ENCODE measurements at regions not wholly inside any gene's neighbourhood (a gene's known extent, or its start where the extent isn't known, plus 50 kb on each side); places are given as distances from the start of the nearest gene placed in this dataset.
"Not testable (repeated sequence)": the region's sequence is repeated elsewhere in the genome, so short reads cannot be mapped to it uniquely, and the experiment has no call there.

DNA sequence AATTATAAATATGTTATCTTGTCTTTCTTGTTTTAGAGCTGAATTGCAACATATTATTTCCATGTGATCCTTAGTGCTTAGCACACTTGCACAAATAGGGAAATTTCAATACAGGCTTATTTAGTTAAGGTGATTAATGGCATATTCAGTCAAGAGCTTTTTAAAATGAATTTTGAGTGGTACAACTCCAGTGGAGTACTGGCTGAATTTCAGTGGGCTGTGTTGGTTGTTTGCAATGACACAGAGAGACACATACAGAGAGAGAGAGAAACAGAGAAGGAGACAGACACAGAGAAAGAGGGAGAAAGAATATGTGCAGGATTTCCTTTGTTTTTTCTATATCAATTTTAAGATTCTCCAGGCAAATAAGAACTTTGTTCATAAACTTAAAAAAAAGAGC, 766.9 kb downstream of the DNAJB9 start:
- DNase-seq, result no peak

DNA sequence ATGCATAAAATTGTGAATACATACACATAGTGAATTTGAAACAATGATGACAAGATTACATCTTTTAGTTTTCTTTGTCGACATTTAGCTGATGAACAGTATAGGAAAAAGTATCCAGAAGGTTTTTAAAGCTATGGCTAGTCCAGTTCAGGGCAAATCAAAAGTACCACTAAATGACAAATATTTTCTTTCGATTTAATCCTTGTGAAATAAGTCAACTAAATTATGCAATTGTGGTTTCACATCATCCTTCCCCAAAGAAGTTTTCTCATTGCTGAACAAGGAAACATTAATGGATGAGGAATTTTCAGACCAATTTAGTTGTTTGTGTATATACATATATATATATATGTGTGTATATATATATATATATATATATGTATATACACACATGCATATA, 774.0 kb downstream of the DNAJB9 start:
- DNase-seq, result no peak

DNA sequence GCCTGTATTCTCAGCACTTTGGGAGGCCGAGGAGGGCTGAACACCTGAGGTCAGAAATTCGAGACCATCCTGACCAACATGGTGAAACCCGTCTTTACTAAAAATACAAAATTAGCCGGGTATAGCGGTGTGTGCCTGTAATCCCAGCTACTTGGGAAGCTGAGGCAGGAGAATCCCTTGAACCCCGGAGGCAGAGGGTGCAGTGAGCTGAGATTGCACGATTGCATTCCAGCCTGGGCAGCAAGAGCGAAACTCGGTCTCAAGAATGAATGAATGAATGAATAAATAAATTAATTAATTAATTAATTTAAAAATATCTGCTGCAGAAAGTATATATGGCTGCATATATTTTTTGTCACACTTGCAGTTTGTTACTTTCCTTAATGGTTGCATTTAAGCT, 781.8 kb downstream of the DNAJB9 start:
- no peak for DNase-seq

DNA sequence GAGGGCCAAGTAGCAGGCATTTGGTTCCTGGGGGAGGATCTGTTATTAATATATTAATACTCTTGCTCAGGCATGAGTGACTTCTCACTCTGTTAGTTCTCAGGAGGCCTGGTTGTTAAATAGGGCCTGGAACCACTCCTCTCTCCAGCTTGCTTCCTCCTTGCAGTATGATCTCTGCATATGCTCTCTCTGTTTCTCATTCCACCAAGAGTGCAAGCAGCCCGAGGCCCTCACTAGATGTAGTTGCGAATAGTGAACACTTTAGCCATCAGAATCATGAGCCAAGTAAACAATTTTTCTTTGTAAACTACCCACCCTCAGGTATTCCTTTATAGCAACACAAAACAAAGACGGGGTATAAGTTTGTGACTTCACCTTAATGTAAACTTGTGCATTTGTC, 784.3 kb downstream of the DNAJB9 start:
- DNase-seq, result no peak

DNA sequence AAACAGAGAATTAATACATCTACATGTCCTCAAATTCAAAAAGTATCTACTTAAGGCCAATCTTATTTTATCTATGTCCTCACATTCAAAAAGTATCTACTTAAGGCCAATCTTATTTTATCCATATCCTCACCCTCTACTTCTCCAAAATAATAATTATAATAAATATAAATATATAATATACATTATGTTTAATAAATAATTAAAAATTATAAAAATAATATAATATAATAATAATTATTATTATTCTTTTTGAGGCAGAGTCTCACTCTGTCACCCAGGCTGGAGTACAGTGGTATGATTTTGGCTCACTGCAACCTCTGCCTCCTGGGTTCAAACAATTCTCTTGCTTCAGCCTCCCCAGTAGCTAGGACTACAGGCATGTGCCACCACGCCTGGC, 784.9 kb downstream of the DNAJB9 start:
- DNase-seq, result no peak

DNA sequence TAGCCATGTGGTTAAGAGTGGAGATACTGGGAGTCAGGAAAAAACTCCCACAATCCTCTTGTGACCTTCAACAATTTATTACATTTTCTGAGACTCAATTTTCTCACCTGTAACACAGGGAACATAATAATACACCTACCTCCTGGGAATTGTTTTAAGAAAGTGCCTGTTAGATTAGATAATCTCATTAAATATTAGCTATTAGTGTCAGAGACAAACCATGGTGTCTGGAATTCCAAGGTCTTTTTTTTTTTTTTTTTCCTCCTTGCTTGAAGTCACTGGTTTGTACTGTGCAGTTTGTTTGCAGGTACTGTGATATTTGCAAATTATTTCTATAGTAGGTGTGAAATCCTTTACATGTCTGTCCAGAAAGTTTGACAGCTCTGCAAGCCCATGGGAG, 806.1 kb downstream of the DNAJB9 start:
- DNase-seq, result no peak

DNA sequence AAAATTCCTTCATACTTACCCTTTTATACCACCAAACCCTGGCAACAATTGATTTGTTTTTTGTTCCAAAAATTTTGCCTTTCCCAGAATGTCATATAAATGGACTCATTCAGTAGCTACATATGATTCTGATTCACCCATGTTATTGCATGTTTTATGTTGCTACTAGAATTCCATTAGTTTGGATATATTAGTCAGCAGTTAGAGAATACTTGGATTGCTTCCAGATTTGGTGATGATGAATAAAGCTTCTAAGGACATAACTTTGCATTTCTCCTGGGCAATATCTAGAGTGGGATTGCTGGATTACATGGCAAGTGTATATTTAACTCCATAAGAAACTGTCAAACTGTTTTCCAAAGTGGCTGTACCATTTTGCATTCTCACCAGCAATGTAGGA, 806.9 kb downstream of the DNAJB9 start:
- DNase-seq, result no peak

DNA sequence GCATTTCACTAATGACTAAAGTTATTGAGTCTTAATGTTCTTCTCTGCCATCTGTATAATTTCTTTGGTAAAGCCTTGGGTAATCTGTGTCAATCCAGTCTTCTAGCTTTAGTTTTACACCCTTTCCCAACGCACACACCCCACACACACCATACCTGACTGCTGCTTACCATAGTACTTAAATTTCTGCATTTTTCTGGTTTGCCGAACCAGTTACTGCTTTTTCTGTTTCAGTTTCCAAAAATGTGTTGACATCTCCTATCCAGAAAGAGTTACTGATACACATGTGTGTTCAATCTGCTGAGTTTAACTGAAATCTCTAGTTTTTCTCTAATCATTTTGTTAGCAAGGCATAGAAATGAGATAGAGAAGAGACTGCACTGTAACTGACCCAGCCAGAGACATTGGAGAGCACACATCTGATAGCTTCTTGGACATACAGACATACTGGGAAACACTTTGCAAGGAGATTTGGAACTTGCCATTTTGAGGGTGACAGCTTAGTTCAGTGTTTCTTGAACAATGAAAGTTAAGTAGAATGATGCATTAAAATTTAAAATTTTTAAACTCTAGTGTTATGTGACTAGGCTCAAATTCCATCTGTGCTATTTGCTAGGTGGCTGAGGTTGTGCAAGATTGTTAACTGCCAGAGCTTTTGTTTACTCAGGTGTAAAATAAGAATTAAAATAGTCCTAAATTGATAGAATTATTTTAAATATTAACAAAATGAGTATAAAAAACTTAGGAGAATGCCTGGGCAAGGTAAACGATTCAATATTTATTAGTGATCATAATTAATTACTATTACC, 807.6 kb downstream of the DNAJB9 start:
- DNase-seq, result no peak

DNA sequence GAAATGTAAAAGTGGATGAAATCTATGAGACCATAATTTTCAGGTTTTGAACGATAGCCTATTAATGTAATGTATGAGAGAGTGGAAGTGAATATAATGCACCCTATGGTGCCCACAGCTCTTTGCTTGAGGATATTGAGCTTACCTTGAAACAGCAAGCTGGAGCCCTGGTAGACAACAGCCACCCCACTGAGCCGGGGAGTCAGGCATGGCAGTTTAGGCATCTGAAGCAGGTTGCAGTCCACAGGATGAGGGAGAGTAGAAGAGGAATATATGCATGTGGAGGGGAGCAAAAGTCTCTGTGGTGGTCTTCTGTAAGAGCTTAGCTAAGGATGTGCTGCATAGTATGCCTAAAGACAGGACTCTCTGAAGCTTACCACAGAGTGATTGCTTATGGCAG, 817.3 kb downstream of the DNAJB9 start:
- no peak for DNase-seq

DNA sequence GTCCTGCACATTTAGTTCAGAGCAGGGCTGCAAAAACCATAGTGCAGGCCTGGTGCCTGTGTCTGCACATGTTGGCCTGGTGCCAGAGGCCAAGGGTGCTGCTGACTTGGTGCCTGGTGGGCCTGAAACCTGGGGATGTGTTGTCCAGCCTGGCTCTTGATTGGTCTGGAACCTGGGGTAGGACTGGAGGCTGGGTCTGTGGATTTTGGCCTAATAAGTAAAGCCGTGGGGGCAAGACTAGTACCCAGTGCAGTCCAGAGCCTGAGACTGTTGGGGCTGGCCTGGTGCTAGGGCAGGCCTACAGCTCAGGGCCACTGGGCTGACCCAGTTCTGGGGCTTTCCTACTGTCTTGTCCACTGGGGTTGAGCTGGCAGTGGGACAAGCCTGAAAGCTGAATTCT, 817.9 kb downstream of the DNAJB9 start:
- DNase-seq, result no peak

DNA sequence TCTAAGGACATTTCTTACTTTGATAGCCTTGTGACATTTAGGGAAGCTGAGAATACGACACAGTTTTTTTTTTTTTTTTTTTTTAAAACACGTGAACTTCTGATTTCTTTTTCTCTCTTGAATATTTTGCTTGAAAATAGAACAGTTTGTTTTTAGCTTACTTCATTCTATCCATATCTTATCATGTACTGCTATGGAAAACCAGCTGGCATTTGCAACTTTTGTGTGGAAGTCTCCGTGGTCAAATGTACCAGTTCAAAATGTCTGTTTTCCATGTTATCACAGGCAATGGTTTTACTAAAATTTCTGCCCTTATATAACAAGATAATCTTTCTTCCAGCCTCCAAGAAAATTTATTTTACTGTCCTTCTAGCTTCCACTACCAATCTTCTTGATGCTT, 821.6 kb downstream of the DNAJB9 start:
- DNase-seq, result no peak

DNA sequence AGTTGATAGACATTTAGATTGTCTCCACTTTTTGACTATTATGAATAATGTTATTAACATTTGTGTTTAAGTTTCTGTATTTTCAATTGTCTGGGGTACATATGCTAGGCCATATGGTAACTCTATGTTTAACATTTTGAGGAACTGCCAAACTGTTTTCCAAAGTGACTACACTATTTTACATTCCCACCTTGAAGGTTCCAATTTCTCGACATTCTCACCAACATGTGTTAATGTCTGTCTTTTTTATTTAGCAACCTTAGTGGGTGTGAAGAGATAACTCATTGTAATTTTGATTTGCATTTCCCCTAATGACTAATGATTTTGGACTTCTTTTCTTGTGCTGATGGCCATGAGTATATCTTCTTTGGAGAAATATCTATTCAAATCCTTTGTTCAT, 832.4 kb downstream of the DNAJB9 start:
- DNase-seq, result no peak

DNA sequence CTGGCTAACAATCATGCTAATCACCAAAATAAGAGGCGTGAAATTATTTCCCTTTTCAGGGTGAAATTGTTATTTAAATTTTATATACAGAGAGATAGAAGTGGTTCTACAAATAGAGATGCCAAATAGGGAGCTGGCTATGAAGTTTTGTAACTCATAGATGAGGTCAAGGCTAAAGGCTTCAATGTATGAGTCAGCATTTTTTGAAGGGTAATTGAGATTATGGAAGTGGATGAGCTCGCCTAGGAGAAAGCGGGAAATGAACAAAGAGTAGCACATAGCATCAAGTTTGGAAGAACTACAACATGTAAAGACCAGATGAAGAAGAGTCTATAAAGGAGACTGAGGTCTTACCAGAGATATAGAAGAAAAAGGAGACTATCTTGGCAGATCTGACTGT, 838.1 kb downstream of the DNAJB9 start:
- no peak for DNase-seq

DNA sequence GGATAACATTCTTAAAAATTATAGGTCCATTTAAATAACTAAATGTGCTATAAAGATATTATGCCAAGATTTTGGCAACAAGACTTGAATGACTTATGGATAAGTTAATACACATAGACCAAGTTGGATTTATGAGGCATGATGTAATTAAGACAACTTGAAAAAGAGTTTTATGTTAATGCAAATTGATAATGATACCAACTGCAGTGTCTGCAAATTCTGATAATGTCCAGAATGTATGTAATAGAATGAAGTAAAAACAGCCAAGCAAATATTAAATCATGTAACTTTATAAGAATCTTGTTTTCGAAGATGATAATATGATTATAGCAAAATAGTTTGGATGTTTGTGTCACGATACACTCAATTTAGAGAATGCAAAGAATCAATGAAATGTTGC, 868.3 kb downstream of the DNAJB9 start:
- DNase-seq, result no peak

DNA sequence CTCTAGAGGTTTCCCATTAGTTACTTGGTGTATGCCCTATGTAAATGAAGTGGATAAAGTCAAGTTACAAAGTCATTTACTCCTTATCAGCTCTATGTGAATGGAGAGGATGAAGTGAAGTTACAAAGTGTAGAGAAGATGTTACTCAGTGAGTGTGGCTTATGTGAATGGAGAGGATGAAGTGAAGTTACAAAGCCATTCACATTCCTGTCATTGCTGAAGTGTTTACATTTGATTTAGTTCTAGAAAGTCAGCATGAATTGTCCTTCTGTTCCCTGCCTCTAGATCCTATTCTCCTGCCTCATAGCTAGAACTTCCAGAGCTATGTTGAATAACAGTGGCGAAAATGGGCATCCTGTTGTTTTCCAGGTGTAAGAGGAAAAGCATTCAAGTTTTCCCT, 880.1 kb downstream of the DNAJB9 start:
- no peak for DNase-seq

DNA sequence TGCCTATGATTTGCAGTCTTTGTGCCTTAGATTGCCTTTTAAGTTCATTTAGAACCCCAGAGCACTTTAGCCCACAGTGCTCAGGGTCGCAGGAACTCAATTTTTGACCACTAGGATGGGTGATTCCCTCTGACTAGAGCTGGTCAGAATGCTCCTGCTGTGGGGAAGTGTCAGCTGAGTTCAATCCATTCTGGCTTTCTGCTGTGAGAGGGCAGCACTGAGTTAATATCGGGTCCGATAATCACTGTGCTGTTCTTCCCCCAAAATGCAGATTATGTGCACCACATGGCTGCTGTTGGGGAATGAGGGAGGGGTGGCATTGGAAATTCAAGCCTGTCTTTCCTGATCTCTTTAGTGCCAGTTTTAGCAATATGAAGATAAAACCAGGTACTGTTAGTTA, 886.4 kb downstream of the DNAJB9 start:
- DNase-seq, result no peak

DNA sequence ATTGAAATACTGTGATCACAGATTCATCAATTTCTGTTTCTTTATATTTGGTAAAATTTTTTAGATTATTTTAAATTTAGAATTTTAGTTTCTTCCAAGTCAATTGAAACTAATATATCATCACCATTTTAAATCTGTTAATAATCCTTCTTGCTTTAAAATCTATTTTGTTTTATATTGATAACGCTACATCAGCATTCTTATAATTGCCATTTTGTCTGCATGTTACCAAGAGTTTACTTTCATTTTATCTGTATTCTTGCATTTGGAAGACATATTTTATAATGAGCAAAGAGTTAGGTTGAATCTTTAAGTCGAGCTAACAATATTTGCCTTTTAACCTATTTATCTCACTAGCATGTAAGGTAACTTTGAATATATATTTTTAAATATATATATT, 890.6 kb downstream of the DNAJB9 start:
- DNase-seq, result no peak

DNA sequence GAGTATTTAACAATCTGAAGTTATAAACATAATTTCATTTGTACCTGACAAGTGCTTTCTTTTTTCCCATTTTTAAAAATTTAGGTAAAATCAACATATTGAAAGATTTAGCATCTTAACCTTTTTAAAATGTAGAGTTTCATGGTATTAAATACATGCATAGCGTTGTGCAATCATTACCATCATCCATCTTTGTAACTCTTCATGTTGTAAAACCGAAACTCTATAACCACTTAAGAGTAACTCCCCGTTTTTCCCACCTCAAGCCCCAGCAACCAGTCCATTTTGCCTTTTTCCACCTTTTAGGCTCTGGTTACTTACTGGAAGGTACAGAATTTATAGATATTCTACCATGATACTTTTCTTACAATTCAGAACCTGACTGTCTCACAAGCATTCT, 892.5 kb downstream of the DNAJB9 start:
- DNase-seq, result no peak

DNA sequence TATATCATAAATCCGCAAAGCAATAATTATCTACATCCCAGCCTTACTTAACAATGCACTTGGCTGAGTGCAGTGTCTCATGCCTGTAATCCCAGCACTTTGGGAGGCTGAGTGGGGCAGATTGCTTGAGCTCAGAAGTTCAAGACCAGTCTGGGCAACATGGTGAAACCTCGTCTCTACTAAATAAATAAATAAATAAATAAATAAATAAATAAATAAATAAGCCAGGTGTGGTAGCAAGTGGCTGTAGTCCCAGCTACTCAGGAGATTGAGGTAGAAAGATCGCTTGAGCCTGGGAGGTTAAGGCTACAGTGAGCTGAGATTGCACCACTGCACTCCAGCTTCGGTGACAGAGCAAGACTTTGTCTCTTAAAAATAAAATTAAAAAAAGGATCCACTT, 898.1 kb downstream of the DNAJB9 start:
- DNase-seq, result not testable (repeated sequence)

DNA sequence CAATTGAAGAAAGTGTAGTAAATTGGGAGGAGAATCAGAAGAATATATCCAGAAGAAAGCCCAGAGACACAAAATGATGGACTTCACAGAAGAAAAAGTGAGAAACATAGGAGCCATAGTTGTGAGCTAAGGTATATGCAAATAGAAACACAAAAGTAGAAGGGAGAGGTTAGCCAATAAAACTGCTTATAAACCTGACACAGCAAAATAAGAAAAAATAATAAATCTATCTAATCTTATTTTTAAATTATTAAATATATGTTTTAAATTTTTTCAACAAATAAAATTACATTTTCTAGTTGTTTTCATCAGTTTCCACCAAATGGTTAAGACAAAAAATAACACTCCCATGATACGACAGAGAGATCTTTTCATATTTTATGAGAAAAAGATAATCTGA, 903.5 kb downstream of the DNAJB9 start:
- DNase-seq, result no peak

DNA sequence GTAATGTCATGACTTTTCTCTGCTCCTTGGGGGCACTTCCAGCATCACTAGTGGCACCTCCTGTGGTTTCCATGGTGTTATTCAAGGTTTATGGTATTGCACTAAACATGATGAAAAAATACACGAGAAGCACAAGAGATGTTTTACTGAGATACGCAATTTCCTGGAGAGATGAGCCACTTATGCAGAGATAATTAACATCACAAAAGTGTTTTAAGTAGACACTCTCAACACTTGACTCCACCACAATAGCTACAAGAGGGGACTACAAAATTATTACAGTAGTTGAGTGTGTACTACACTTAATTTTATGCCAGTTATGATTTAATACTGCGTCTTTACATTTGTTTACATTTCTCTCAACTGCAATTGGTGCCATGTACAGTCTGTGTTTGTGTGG, 906.7 kb downstream of the DNAJB9 start:
- DNase-seq, result peak; percentile 69

DNA sequence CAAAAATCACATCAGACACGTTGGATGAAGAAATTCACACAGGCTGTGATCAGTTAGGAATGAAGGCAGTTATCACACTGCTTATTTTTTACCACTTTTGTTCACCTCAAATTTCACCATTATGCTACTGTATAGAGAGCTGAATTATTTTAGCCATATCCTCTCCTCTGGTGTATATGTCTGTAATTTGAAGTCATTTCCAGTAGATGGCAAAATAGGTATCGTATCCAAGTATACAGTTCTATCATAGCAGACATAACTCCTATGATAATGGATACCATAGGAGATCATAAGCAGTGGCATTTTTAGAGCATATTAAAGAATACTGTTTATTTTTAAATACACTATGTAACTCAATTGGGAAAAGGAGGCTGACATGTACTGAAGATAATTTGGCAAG, 909.7 kb downstream of the DNAJB9 start:
- DNase-seq, result peak; percentile 21

DNA sequence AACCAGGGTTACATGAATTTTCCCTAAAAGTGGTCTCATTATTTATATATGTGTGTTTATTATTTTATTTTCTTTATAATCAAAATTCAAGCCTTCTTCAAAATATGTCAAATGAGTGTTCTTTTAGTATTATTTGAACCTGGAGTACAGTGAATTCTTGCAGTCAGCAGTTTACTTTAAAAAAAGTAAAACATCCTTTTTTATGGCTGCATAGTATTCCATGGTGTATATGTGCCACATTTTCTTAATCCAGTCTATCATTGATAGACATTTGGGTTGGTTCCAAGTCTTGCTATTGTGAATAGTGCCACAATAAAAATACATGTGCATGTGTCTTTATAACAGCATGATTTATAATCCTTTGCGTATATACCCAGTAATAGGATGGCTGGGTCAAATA, 920.9 kb downstream of the DNAJB9 start:
- not testable (repeated sequence) for DNase-seq

DNA sequence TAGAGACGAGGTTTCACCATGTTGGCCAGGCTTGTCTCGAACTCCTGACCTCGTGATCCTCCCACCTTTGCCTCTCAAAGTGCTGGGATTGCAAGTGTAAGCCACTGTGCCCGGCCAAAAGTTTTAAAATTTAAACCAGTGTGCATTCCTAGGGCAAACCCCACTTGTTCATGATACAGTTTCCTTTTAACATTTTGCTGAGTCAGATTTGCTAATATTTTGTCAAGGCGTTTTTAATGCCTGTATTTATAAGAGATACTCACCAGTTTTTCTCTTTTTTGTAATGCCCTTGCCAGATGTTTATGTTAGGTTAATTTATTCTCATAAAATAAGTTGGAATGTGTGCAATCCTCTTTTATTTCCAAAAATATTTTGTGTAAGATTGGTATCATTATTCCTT, 927.4 kb downstream of the DNAJB9 start:
- DNase-seq, result no peak

DNA sequence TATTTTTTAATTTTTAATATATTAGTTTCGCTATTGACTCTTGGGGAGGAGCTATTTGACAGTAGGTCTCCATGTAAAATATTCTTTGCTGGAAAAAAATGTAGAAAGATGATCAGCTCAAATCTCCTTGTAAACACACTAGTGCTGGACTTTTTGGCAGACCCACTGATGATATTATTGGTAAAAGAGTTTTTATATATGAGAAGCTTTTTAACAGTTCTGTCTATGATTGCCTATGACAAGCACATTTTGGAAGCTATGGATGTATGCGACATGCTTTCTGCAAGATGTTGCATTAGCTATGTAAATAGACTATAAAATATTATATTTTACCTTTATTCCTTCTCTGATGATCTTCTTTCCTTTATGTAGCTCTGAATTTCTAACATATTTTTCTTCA, 928.5 kb downstream of the DNAJB9 start:
- no peak for DNase-seq

DNA sequence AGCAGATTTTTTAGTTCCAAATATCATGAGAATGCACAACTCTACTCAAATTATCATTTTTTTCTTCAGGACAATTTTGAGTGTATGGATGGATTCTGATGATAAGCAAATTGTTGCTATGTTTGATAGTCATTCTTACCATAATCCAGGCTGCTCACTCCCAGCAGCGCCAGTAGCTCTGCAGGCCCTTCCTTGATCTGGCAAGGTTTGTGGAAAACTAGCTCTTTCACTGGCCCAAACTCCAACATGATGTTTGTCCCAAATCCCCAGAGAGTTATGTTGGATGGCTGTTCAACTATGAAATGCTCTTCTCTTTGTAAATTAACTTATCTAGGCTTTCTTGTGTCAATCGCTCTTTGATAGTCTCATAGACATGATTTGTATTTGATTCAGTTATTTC, 933.7 kb downstream of the DNAJB9 start:
- no peak for DNase-seq

Measured in NCI-H1092 treated with DMSO at 0.1 percent for 48 hours (cell line).